ENCODE measurements at regions not wholly inside any gene's neighbourhood (a gene's known extent, or its start where the extent isn't known, plus 50 kb on each side); places are given as distances from the start of the nearest gene placed in this dataset.

DNA sequence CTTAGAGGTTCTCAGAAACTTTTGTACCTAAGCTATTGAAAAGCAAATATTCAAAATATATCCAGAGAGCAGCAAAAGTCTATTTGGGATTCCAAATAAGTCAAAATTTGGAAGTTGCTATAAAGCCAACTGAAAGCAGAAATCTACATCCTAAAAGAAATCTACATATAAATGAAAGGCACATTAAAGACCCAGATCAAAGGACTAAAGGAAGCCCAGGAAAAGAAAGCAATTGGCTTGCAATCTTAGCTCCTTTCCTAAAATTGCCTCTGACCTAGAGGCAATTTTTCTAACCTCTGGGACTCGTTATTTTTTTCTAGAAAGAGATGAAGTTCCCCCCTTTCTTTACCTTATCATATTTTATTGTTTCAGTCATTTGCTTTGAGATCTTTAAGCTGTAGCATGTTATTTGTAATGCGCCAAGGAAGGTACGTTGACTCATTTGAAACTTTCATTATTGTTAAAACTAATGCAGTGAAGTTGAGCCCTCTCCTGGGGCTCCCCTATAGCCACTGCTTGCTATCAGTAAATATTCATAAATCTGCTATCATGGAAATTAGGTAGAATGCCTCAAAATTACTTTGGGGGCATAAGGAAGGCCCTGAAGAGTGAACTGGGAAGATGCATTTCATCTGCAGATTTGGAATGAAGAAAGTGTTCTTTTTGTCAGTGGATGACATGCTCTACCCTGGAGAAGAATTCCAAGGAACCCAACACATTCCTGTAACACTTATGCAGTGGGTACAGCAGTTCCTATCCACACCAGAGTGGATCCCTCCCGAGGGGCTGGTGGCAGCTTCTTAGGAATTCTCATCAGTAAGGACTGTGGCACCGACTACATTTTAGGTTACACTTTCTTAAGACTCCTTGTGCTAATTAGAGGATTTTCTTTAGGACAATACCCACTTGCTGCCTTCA, 177.8 kb upstream of the IGFBP7 start:
- intact Hi-C loops (cut with DNase I), result no loop called here
- no peak for DNase-seq (ENCODE audit: low spot score)

DNA sequence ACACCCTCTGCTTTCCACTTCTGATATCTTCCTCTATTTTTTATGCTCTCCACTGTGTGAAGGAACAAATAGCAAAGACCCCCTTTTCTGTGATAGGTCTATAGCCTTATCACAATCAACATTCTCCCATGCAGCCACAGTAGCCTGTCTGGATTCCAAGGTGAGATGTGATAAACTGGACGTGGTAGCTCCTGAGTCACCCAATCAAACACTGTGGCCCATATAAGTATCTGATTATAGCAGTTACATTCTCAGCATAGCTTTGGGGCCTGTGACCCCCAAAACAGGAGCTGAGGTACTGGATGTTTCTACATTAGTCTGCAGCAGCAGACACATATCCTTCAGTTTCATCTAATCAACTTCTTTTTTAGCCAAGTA, 172.7 kb upstream of the IGFBP7 start:
- intact Hi-C loops (cut with DNase I), result no loop called here
- DNase-seq (ENCODE audit: low spot score), result no peak

DNA sequence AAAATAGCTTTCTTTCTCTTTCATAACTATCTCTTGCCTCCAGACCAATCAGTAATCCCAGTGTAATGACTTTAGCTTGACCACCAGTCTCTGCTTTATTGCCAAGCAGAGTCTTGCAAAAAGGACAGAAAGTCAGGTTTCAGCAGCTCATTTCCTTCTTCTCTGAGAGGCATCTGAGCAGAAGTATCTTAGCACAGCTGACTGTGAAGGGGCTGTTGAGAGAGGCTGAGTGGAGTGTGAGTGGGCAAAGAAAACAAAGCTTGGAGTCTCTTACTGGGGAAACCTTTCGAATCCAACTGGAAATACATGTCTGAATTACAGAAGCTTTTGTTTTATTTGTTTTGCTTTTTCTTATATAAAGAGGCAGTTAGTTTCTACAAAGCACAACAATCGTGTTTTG, 170.3 kb upstream of the IGFBP7 start:
- intact Hi-C loops (cut with DNase I), result no loop called here
- no peak for DNase-seq (ENCODE audit: low spot score)

DNA sequence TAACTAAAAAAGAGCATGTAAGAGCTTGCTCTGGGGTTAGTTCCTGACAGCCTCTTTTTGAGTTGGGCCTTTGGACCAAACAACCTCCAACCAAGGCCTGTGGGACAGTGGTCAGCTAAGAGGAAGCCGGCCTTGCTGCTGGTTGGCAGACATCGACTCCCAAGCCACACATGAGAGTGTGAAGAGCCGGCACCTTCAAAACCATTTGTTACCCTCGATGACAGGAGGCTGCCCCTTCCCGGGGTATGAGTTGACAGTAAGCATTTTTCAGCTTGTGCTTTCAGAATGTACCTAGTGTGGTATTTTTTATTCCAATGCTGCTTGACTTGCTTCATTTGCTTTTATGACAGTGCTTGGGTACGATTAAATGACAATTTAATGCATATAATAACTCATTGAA, 168.6 kb upstream of the IGFBP7 start:
- DNase-seq (ENCODE audit: low spot score), result no peak
- intact Hi-C loops (cut with DNase I), result no loop called here

- intact Hi-C loops (cut with DNase I), result no loop called here
- no peak for DNase-seq (ENCODE audit: low spot score)
Observed at GRCh38 chr4:57274082-57274481, 163.9 kb upstream of the IGFBP7 start.

DNA sequence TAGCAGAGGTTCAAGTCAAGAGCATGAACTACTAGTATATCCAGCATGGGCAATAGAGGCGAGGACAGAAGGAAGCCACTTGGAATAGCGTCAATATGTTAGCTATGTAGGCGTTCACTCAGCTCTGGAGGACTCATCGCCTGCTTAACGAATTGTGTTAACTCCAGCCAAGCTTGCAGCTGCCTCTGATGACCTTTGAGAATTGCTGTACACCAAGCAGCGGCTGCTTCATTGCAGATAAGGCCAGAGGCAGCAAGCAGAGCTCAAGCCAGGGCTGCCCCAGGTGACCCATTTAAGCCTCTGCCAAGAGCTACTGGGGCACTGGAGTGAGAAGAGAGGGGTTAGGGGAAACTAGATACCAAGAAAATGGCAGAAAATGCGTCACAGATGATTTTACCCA, 160.2 kb upstream of the IGFBP7 start:
- DNase-seq (ENCODE audit: low spot score), result no peak
- intact Hi-C loops (cut with DNase I), result no loop called here

GRCh38 chr4:57265831-57266582, 155.8 kb upstream of the IGFBP7 start:
- DNase-seq (ENCODE audit: low spot score), result no peak
- intact Hi-C loops (cut with DNase I), result no loop called here

DNA sequence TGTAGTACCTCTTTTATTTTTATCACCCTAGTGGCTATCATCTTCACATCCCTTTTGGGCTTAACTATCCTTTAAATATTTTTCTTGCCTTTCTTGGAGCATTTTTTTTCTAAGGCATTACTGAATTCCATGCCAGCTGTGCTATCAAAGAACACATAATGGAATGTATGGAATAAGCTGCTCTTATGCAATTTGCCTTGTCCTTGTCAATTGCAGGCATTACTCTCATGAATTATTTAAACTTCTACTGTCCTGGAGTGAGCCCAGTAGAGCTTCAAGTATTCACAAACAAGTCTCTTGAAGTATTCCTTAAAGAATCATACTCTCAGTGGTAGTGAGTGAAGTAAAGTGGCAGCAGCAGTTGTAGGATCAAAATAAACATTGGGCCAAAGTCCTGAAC, 144.6 kb upstream of the IGFBP7 start:
- intact Hi-C loops (cut with DNase I), result no loop called here
- DNase-seq (ENCODE audit: low spot score), result no peak

DNA sequence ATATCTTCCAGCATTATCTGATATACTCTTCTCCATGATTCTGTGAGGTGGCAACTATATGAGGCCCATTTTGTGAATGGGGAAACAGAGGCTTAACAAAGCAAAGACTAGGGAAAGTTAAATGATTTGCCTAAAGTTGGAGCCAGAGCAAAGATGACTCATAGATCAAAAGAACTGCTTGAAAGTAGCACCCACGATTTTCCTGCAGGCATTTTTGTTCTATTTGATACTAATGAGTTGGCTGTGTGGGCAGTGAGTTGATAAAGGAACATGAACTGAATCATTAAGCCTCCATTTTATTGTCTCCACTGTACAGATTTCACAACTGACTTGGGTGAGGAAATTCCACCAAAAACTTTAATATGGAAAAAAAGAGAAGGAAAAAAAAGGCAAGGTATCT, 138.9 kb upstream of the IGFBP7 start:
- DNase-seq (ENCODE audit: low spot score), result no peak

GRCh38 chr4:57243076-57243475, 132.9 kb upstream of the IGFBP7 start:
- DNase-seq (ENCODE audit: low spot score), result no peak
- intact Hi-C loops (cut with DNase I), result no loop called here

More for the DNA sequence above, 138.9 kb upstream of the IGFBP7 start:
- intact Hi-C loops (cut with DNase I), result no loop called here

- no peak for DNase-seq (ENCODE audit: low spot score)
- intact Hi-C loops (cut with DNase I), result no loop called here
Observed at GRCh38 chr4:57234252-57234775, 124.1 kb upstream of the IGFBP7 start.

- intact Hi-C loops (cut with DNase I), result no loop called here
- no peak for DNase-seq (ENCODE audit: low spot score)
Observed at GRCh38 chr4:57233386-57233785, 123.2 kb upstream of the IGFBP7 start.

DNA sequence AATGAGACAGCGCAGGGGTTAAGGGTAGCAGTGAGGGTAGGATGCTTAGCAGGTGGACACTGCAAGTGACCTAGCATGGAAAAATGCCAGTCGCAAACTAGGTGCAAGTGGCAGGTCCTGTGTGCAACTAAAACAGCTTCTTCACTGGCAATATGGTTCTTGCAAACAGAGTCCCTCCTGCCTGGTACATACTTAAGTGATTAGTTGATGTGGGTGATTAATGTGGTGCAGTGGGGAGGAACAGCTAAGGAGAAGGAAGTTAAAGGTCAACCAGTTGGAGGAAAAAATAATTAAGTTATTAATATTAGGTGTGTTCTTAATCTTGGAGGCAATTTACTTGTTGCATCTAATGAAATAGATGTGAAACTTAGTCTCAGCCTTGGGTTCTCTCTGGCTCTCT, 121.6 kb upstream of the IGFBP7 start:
- intact Hi-C loops (cut with DNase I), result no loop called here
- DNase-seq (ENCODE audit: low spot score), result no peak

GRCh38 chr4:57220734-57221133, 110.5 kb upstream of the IGFBP7 start:
- intact Hi-C loops (cut with DNase I), result no loop called here
- no peak for DNase-seq (ENCODE audit: low spot score)

DNA sequence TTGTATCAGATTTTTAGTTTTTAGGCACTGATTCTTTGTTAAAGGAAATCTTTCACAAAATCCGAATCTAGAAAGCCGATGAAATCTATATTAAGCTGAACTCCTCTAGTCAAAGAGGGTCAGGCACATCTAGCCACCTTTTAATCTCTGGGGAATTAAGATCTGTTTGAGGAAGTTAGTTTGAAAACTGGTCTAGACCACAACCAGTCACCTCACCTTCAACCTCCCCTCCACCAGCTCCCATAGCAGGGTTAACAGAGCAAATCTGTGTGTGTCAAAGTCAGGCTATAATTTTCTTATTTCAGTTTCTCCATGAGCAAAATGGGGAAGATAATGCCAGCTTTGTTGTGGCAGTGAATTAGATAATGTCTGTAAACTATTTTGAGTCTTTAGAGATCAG, 110.0 kb upstream of the IGFBP7 start:
- DNase-seq (ENCODE audit: low spot score), result no peak
- intact Hi-C loops (cut with DNase I), result no loop called here

DNA sequence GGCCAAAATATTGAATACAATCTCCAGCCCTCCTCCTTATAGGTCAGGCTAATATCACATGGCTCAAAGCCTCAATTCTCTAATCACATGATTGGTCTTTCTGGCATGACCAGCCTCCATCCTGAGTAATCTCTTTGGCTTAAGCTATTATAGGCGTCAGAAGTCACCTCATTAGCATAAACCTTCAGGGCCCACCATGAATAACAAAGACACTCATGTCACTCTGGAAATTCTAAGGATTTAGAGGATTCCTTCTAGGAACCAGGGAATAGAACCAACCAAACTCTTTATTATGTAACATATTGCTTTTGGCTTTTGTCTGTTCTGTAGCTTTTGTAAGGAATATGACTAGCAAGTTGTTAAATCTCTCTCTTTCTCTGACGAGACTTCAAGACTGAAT, 109.2 kb upstream of the IGFBP7 start:
- DNase-seq (ENCODE audit: low spot score), result no peak
- intact Hi-C loops (cut with DNase I), result no loop called here

- no peak for DNase-seq (ENCODE audit: low spot score)
- intact Hi-C loops (cut with DNase I), result no loop called here
Observed at GRCh38 chr4:57214654-57215411, 104.6 kb upstream of the IGFBP7 start.

- no peak for DNase-seq (ENCODE audit: low spot score)
- intact Hi-C loops (cut with DNase I), result no loop called here
Observed at GRCh38 chr4:57211131-57211530, 100.9 kb upstream of the IGFBP7 start.

DNA sequence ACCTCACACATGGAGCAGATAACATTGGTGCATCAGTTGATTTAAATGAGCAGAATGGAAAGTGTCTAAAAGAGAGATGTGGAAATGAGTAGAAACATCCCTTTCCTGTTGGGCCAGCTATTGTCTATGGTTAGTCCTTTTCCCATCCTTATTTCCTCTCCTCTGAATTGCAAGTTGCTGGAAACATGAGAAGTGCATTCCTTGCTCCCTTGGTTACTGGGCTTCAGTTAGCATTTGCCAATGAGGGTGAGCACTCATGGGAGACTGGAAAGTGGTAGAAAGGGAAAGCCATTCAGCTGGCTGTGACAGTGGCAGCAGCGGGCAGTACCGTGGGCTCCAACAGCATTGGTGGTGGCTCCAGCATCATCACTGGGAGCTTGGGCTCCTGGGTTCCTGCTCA, 96.0 kb upstream of the IGFBP7 start:
- DNase-seq (ENCODE audit: low spot score), result no peak
- intact Hi-C loops (cut with DNase I), result no loop called here

DNA sequence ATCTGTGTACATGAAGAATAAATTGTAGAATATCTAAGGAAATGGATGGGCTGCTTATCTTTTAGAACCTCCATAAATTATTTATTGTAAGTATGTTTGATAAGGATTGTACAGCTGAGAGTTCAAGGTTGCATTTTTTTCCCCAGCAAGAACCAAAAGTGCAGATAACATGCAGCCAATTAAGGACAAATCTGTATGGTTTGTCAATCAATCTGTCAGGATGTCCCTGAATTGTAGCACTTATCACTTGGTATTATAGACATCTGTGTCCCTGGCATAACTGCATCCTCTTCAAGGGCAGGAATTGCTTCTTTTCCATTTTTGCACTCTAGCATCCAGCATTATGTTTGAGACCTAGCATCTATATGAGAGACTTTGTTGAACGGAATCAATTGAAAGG, 95.4 kb upstream of the IGFBP7 start:
- no peak for DNase-seq (ENCODE audit: low spot score)
- intact Hi-C loops (cut with DNase I), result no loop called here

All from posterior vena cava (tissue), 2 donors.